ENCODE measurements at regions not wholly inside any gene's neighbourhood (a gene's known extent, or its start where the extent isn't known, plus 50 kb on each side); places are given as distances from the start of the nearest gene placed in this dataset.
"Not testable (repeated sequence)": the region's sequence is repeated elsewhere in the genome, so short reads cannot be mapped to it uniquely, and the experiment has no call there.

GRCh38 chr2:48209214-48209885 lies 105.1 kb upstream of the FOXN2 start:
- in situ Hi-C loops (cut with MboI; ENCODE audit: low sequenced_read_pairs) = no loop called here

GRCh38 chr2:48210189-48210588 lies 104.3 kb upstream of the FOXN2 start:
- in situ Hi-C loops (cut with MboI; ENCODE audit: low sequenced_read_pairs) = no loop called here

GRCh38 chr2:48213646-48214045 lies 100.8 kb upstream of the FOXN2 start:
- in situ Hi-C loops (cut with MboI; ENCODE audit: low sequenced_read_pairs) = no loop called here

- in situ Hi-C loops (cut with MboI; ENCODE audit: low sequenced_read_pairs) = no loop called here
Measured at GRCh38 chr2:48218169-48218568, 96.3 kb upstream of the FOXN2 start.

GRCh38 chr2:48219234-48219554 lies 95.3 kb upstream of the FOXN2 start:
- in situ Hi-C loops (cut with MboI; ENCODE audit: low sequenced_read_pairs) = no loop called here

GRCh38 chr2:48219555-48220436 lies 94.7 kb upstream of the FOXN2 start:
- in situ Hi-C loops (cut with MboI; ENCODE audit: low sequenced_read_pairs) = no loop called here

- in situ Hi-C loops (cut with MboI; ENCODE audit: low sequenced_read_pairs) = no loop called here
Measured at GRCh38 chr2:48220501-48220900, 94.0 kb upstream of the FOXN2 start.

- in situ Hi-C loops (cut with MboI; ENCODE audit: low sequenced_read_pairs) = no loop called here
Measured at GRCh38 chr2:48221846-48222516, 92.5 kb upstream of the FOXN2 start.

GRCh38 chr2:48227617-48228344 lies 86.7 kb upstream of the FOXN2 start:
- in situ Hi-C loops (cut with MboI; ENCODE audit: low sequenced_read_pairs) = no loop called here

- in situ Hi-C loops (cut with MboI; ENCODE audit: low sequenced_read_pairs) = no loop called here
Measured at GRCh38 chr2:48228345-48228684, 86.2 kb upstream of the FOXN2 start.

- in situ Hi-C loops (cut with MboI; ENCODE audit: low sequenced_read_pairs) = no loop called here
Measured at GRCh38 chr2:48229063-48229462, 85.4 kb upstream of the FOXN2 start.

- in situ Hi-C loops (cut with MboI; ENCODE audit: low sequenced_read_pairs) = no loop called here
Measured at GRCh38 chr2:48230834-48231233, 83.6 kb upstream of the FOXN2 start.

GRCh38 chr2:48232351-48232750 lies 82.1 kb upstream of the FOXN2 start:
- in situ Hi-C loops (cut with MboI; ENCODE audit: low sequenced_read_pairs) = no loop called here

GRCh38 chr2:48233005-48233404 lies 81.5 kb upstream of the FOXN2 start:
- in situ Hi-C loops (cut with MboI; ENCODE audit: low sequenced_read_pairs) = no loop called here

- in situ Hi-C loops (cut with MboI; ENCODE audit: low sequenced_read_pairs) = not testable (repeated sequence)
Measured at GRCh38 chr2:48233824-48234223, 80.7 kb upstream of the FOXN2 start.

- in situ Hi-C loops (cut with MboI; ENCODE audit: low sequenced_read_pairs) = no loop called here
Measured at GRCh38 chr2:48235076-48235475, 79.4 kb upstream of the FOXN2 start.

GRCh38 chr2:48238381-48238780 lies 76.1 kb upstream of the FOXN2 start:
- in situ Hi-C loops (cut with MboI; ENCODE audit: low sequenced_read_pairs) = no loop called here

- in situ Hi-C loops (cut with MboI; ENCODE audit: low sequenced_read_pairs) = no loop called here
Measured at GRCh38 chr2:48240912-48241311, 73.6 kb upstream of the FOXN2 start.

- in situ Hi-C loops (cut with MboI; ENCODE audit: low sequenced_read_pairs) = no loop called here
Measured at GRCh38 chr2:48247206-48247605, 67.3 kb upstream of the FOXN2 start.

- in situ Hi-C loops (cut with MboI; ENCODE audit: low sequenced_read_pairs) = no loop called here
Measured at GRCh38 chr2:48248251-48248933, 66.1 kb upstream of the FOXN2 start.

- in situ Hi-C loops (cut with MboI; ENCODE audit: low sequenced_read_pairs) = no loop called here
Measured at GRCh38 chr2:48249025-48249424, 65.5 kb upstream of the FOXN2 start.
